A549 (cell line): ENCODE measurements at regions not wholly inside any gene's neighbourhood (a gene's known extent, or its start where the extent isn't known, plus 50 kb on each side); places are given as distances from the start of the nearest gene placed in this dataset.

Experiments
- CHD2 ChIP-seq: fragments of 150-350 bp; IDR thresholded peaks from 2 replicates; pipeline ENCODE4 v1.6.1; 2014; ENCODE audit warnings: low read length; ENCODE audit not compliant: partially characterized antibody
- RNF2 ChIP-seq: fragments of 200-600 bp; sonication (generic); IDR thresholded peaks from 2 replicates; pipeline ENCODE4 v1.6.1; 2016; ENCODE audit warnings: low read depth, mild to moderate bottlenecking, antibody characterized with exemption, moderate library complexity, borderline replicate concordance

- TF ChIP-seq RNF2 (no peak), CHD2 (no peak)
These were observed 203.9 kb upstream of the COL3A1 start for GRCh38 chr2:188770296-188770695.
